ENCODE measurements at regions not wholly inside any gene's neighbourhood (a gene's known extent, or its start where the extent isn't known, plus 50 kb on each side); places are given as distances from the start of the nearest gene placed in this dataset.

GRCh38 chr17:79340333-79341221 is 266.0 kb downstream of the ENGASE start:
- DNase-seq = no peak

GRCh38 chr17:79339321-79339720 is 264.7 kb downstream of the ENGASE start:
- DNase-seq = no peak

GRCh38 chr17:79338604-79339003 is 264.0 kb downstream of the ENGASE start:
- no peak for DNase-seq

- DNase-seq = no peak
Measured at GRCh38 chr17:79338152-79338551, 263.5 kb downstream of the ENGASE start.

- no peak for DNase-seq
Measured at GRCh38 chr17:79337053-79337452, 262.4 kb downstream of the ENGASE start.

GRCh38 chr17:79335456-79335855 is 260.8 kb downstream of the ENGASE start:
- DNase-seq = no peak

GRCh38 chr17:79332011-79332554 is 257.5 kb downstream of the ENGASE start:
- no peak for DNase-seq

GRCh38 chr17:79331492-79331891 is 256.9 kb downstream of the ENGASE start:
- DNase-seq = no peak

- DNase-seq = no peak
Measured at GRCh38 chr17:79330696-79331095, 256.1 kb downstream of the ENGASE start.

GRCh38 chr17:79330229-79330628 is 255.6 kb downstream of the ENGASE start:
- DNase-seq = no peak

- DNase-seq = no peak
Measured at GRCh38 chr17:79326814-79327213, 252.2 kb downstream of the ENGASE start.

- no peak for DNase-seq
Measured at GRCh38 chr17:79325709-79326430, 251.2 kb downstream of the ENGASE start.

- DNase-seq = no peak
Measured at GRCh38 chr17:79324194-79324593, 249.6 kb downstream of the ENGASE start.

- DNase-seq = no peak
Measured at GRCh38 chr17:79323566-79323965, 248.9 kb downstream of the ENGASE start.

- no peak for DNase-seq
Measured at GRCh38 chr17:79322211-79323123, 247.8 kb downstream of the ENGASE start.

GRCh38 chr17:79320331-79320730 is 245.7 kb downstream of the ENGASE start:
- no peak for DNase-seq

GRCh38 chr17:79317916-79318315 is 243.3 kb downstream of the ENGASE start:
- no peak for DNase-seq

- no peak for DNase-seq
Measured at GRCh38 chr17:79316805-79317204, 242.2 kb downstream of the ENGASE start.

GRCh38 chr17:79315358-79316105 is 240.9 kb downstream of the ENGASE start:
- DNase-seq = no peak

GRCh38 chr17:79314617-79315357 is 240.2 kb downstream of the ENGASE start:
- DNase-seq = no peak

GRCh38 chr17:79311373-79311772 is 236.7 kb downstream of the ENGASE start:
- DNase-seq = no peak
